Ramos (cell line): ENCODE measurements at regions not wholly inside any gene's neighbourhood (a gene's known extent, or its start where the extent isn't known, plus 50 kb on each side); places are given as distances from the start of the nearest gene placed in this dataset.

Experiments used
- in situ Hi-C: fragments of 300-500 bp; cut with MboI; formaldehyde crosslinking; loops from one replicate; pipeline ENCODE4 v1.14.3; 2022; ENCODE audit warnings: low sequenced_read_pairs; ENCODE audit not compliant: unreplicated experiment

GRCh38 chr15:94943888-94944287 is 712.5 kb downstream of the MCTP2 start:
- in situ Hi-C loops, result no loop called here

- in situ Hi-C loops, result no loop called here
These were observed 720.2 kb downstream of the MCTP2 start for GRCh38 chr15:94951538-94951937.

GRCh38 chr15:94963953-94964352 is 732.6 kb downstream of the MCTP2 start:
- in situ Hi-C loops, result no loop called here

- in situ Hi-C loops, result no loop called here
These were observed 734.2 kb downstream of the MCTP2 start for GRCh38 chr15:94965593-94965992.

- in situ Hi-C loops, result no loop called here
These were observed 736.8 kb downstream of the MCTP2 start for GRCh38 chr15:94968133-94968532.

GRCh38 chr15:94970096-94970495 is 738.7 kb downstream of the MCTP2 start:
- in situ Hi-C loops, result no loop called here

- in situ Hi-C loops, result no loop called here
These were observed 739.4 kb downstream of the MCTP2 start for GRCh38 chr15:94970802-94971201.

GRCh38 chr15:94972314-94972713 is 741.0 kb downstream of the MCTP2 start:
- in situ Hi-C loops, result no loop called here

- in situ Hi-C loops, result no loop called here
These were observed 755.7 kb downstream of the MCTP2 start for GRCh38 chr15:94987085-94987484.

GRCh38 chr15:94991718-94992117 is 760.4 kb downstream of the MCTP2 start:
- in situ Hi-C loops, result no loop called here

- in situ Hi-C loops, result no loop called here
These were observed 778.3 kb downstream of the MCTP2 start for GRCh38 chr15:95009635-95010034.

- in situ Hi-C loops, result no loop called here
These were observed 782.0 kb downstream of the MCTP2 start for GRCh38 chr15:95013381-95013780.

GRCh38 chr15:95016511-95017229 is 785.3 kb downstream of the MCTP2 start:
- in situ Hi-C loops, result no loop called here

- in situ Hi-C loops, result no loop called here
These were observed 786.4 kb downstream of the MCTP2 start for GRCh38 chr15:95017666-95018328.

GRCh38 chr15:95018888-95019545 is 787.7 kb downstream of the MCTP2 start:
- in situ Hi-C loops, result no loop called here

- in situ Hi-C loops, result no loop called here
These were observed 788.5 kb downstream of the MCTP2 start for GRCh38 chr15:95019907-95020306.

- in situ Hi-C loops, result no loop called here
These were observed 790.5 kb downstream of the MCTP2 start for GRCh38 chr15:95021816-95022215.

GRCh38 chr15:95024351-95024750 is 793.0 kb downstream of the MCTP2 start:
- in situ Hi-C loops, result no loop called here

- in situ Hi-C loops, result no loop called here
These were observed 794.8 kb downstream of the MCTP2 start for GRCh38 chr15:95025924-95026728.

- in situ Hi-C loops, result no loop called here
These were observed 796.6 kb downstream of the MCTP2 start for GRCh38 chr15:95027981-95028380.

GRCh38 chr15:95032156-95032555 is 800.8 kb downstream of the MCTP2 start:
- in situ Hi-C loops, result no loop called here
